Activated T-helper 2 cell treated with anti-CD3 and anti-CD28 coated beads, Interferon-gamma antibody, Interleukin-2, Interleukin-4, amounts not matched to agents 10 μg/mL and 5 μg/mL and 100 μg/mL, durations not matched to agents 14 hours and 24 hours and 36 hours (primary cell): ENCODE measurements at regions not wholly inside any gene's neighbourhood (a gene's known extent, or its start where the extent isn't known, plus 50 kb on each side); places are given as distances from the start of the nearest gene placed in this dataset.

ENCODE experiments used
- DNase-seq: peaks from one replicate; pipeline ENCODE4 v3.0.0; 2021; ENCODE audit warnings: low spot score
- H3K27ac Mint-ChIP-seq: one replicate; pipeline ENCODE4 v1.8.0; 2021; ENCODE audit warnings: mixed read lengths
- H3K27me3 Mint-ChIP-seq: one replicate; pipeline ENCODE4 v1.8.0; 2021; ENCODE audit warnings: low read depth, mixed read lengths
- H3K36me3 Mint-ChIP-seq: one replicate; pipeline ENCODE4 v1.8.0; 2021; ENCODE audit warnings: low read depth, mixed read lengths
- H3K4me1 Mint-ChIP-seq: one replicate; pipeline ENCODE4 v1.8.0; 2021; ENCODE audit warnings: low read depth, mixed read lengths
- H3K4me3 Mint-ChIP-seq: one replicate; pipeline ENCODE4 v1.8.0; 2021; ENCODE audit warnings: low read depth, mild to moderate bottlenecking, moderate library complexity, mixed read lengths
- H3K9me3 Mint-ChIP-seq: one replicate; pipeline ENCODE4 v1.8.0; 2021; ENCODE audit warnings: mixed read lengths
- intact Hi-C: fragments of 100-400 bp; cut with micrococcal nuclease; formaldehyde crosslinking; loops from one replicate; pipeline ENCODE4 v1.15.1; 2023

- intact Hi-C loops = no loop called here
- no peak overlapping the region for H3K27ac Mint-ChIP-seq
These were observed 86.9 kb downstream of the FGF9 start for GRCh38 chr13:21757763-21758162.

GRCh38 chr13:21758441-21758840 lies 87.6 kb downstream of the FGF9 start:
- no peaks in the 10 kb centered on the region for H3K36me3 Mint-ChIP-seq
- H3K4me1 Mint-ChIP-seq = no peaks in the 10 kb centered on the region
- H3K27me3 Mint-ChIP-seq = no peaks in the 10 kb centered on the region
- H3K9me3 Mint-ChIP-seq = no peaks in the 10 kb centered on the region
- intact Hi-C loops = no loop called here
- no peak for DNase-seq
- no peak overlapping the region for H3K4me3 Mint-ChIP-seq
- H3K27ac Mint-ChIP-seq = no peak overlapping the region

More at GRCh38 chr13:21757763-21758162, 86.9 kb downstream of the FGF9 start:
- Mint-ChIP-seq H3K9me3 (no peaks in the 10 kb centered on the region), H3K36me3 (no peaks in the 10 kb centered on the region), H3K4me1 (no peaks in the 10 kb centered on the region), H3K27me3 (no peaks in the 10 kb centered on the region), H3K4me3 (no peak overlapping the region)
- no peak for DNase-seq

- Mint-ChIP-seq H3K9me3 (no peaks in the 10 kb centered on the region), H3K27me3 (no peaks in the 10 kb centered on the region), H3K27ac (no peak overlapping the region), H3K4me1 (no peaks in the 10 kb centered on the region), H3K36me3 (no peaks in the 10 kb centered on the region), H3K4me3 (no peak overlapping the region)
- DNase-seq = no peak
- intact Hi-C loops = no loop called here
These were observed 88.6 kb downstream of the FGF9 start for GRCh38 chr13:21759463-21759862.

- no peak for DNase-seq
- Mint-ChIP-seq H3K9me3 (no peaks in the 10 kb centered on the region), H3K36me3 (no peaks in the 10 kb centered on the region), H3K4me1 (no peaks in the 10 kb centered on the region), H3K27me3 (no peaks in the 10 kb centered on the region), H3K27ac (no peak overlapping the region), H3K4me3 (no peak overlapping the region)
- intact Hi-C loops = no loop called here
These were observed 89.0 kb downstream of the FGF9 start for GRCh38 chr13:21759911-21760310.

GRCh38 chr13:21761770-21762169 lies 90.9 kb downstream of the FGF9 start:
- Mint-ChIP-seq H3K9me3 (no peaks in the 10 kb centered on the region), H3K4me3 (no peak overlapping the region), H3K4me1 (no peaks in the 10 kb centered on the region), H3K36me3 (no peaks in the 10 kb centered on the region), H3K27me3 (no peaks in the 10 kb centered on the region), H3K27ac (no peak overlapping the region)
- intact Hi-C loops = no loop called here
- no peak for DNase-seq

GRCh38 chr13:21762512-21762911 lies 91.6 kb downstream of the FGF9 start:
- Mint-ChIP-seq H3K27me3 (no peaks in the 10 kb centered on the region), H3K27ac (no peak overlapping the region), H3K4me3 (no peak overlapping the region), H3K4me1 (no peaks in the 10 kb centered on the region), H3K9me3 (no peaks in the 10 kb centered on the region), H3K36me3 (no peaks in the 10 kb centered on the region)
- intact Hi-C loops = no loop called here
- no peak for DNase-seq

- Mint-ChIP-seq H3K4me3 (no peak overlapping the region), H3K27ac (no peak overlapping the region), H3K27me3 (no peaks in the 10 kb centered on the region), H3K4me1 (no peaks in the 10 kb centered on the region), H3K9me3 (peaks cover 5% of the 10 kb centered on the region), H3K36me3 (no peaks in the 10 kb centered on the region)
- intact Hi-C loops = no loop called here
- DNase-seq = no peak
These were observed 96.2 kb downstream of the FGF9 start for GRCh38 chr13:21767032-21767431.

GRCh38 chr13:21771075-21771474 lies 100.2 kb downstream of the FGF9 start:
- Mint-ChIP-seq H3K36me3 (no peaks in the 10 kb centered on the region), H3K27ac (no peak overlapping the region), H3K27me3 (no peaks in the 10 kb centered on the region), H3K4me3 (no peak overlapping the region), H3K9me3 (peaks cover 5% of the 10 kb centered on the region), H3K4me1 (no peaks in the 10 kb centered on the region)
- DNase-seq = no peak
- intact Hi-C loops = no loop called here

GRCh38 chr13:21777166-21777565 lies 106.3 kb downstream of the FGF9 start:
- no peak overlapping the region for H3K27ac Mint-ChIP-seq
- H3K4me1 Mint-ChIP-seq = no peaks in the 10 kb centered on the region
- no peaks in the 10 kb centered on the region for H3K27me3 Mint-ChIP-seq
- DNase-seq = no peak
- intact Hi-C loops = no loop called here
- H3K4me3 Mint-ChIP-seq = no peak overlapping the region
- H3K9me3 Mint-ChIP-seq = peaks cover 5% of the 10 kb centered on the region
- no peaks in the 10 kb centered on the region for H3K36me3 Mint-ChIP-seq

GRCh38 chr13:21777813-21778212 lies 106.9 kb downstream of the FGF9 start:
- intact Hi-C loops = no loop called here
- no peak for DNase-seq
- H3K9me3 Mint-ChIP-seq = peaks cover 5% of the 10 kb centered on the region
- H3K4me1 Mint-ChIP-seq = no peaks in the 10 kb centered on the region
- no peaks in the 10 kb centered on the region for H3K27me3 Mint-ChIP-seq
- no peak overlapping the region for H3K4me3 Mint-ChIP-seq
- H3K27ac Mint-ChIP-seq = no peak overlapping the region
- no peaks in the 10 kb centered on the region for H3K36me3 Mint-ChIP-seq

GRCh38 chr13:21782736-21783135 lies 111.9 kb downstream of the FGF9 start:
- H3K27ac Mint-ChIP-seq = no peak overlapping the region
- no peaks in the 10 kb centered on the region for H3K27me3 Mint-ChIP-seq
- no peaks in the 10 kb centered on the region for H3K4me1 Mint-ChIP-seq
- H3K36me3 Mint-ChIP-seq = no peaks in the 10 kb centered on the region
- DNase-seq = no peak
- no peak overlapping the region for H3K4me3 Mint-ChIP-seq
- intact Hi-C loops = no loop called here
- H3K9me3 Mint-ChIP-seq = peaks cover 5% of the 10 kb centered on the region

- Mint-ChIP-seq H3K27ac (no peak overlapping the region), H3K4me1 (no peaks in the 10 kb centered on the region), H3K36me3 (no peaks in the 10 kb centered on the region), H3K4me3 (no peak overlapping the region), H3K27me3 (no peaks in the 10 kb centered on the region), H3K9me3 (no peaks in the 10 kb centered on the region)
- DNase-seq = no peak
- intact Hi-C loops = no loop called here
These were observed 115.1 kb downstream of the FGF9 start for GRCh38 chr13:21785990-21786389.

GRCh38 chr13:21796066-21796465 lies 125.2 kb downstream of the FGF9 start:
- no peaks in the 10 kb centered on the region for H3K27me3 Mint-ChIP-seq
- H3K9me3 Mint-ChIP-seq = no peaks in the 10 kb centered on the region
- no peak overlapping the region for H3K4me3 Mint-ChIP-seq
- H3K27ac Mint-ChIP-seq = no peak overlapping the region
- no peaks in the 10 kb centered on the region for H3K36me3 Mint-ChIP-seq
- no peak for DNase-seq
- no peaks in the 10 kb centered on the region for H3K4me1 Mint-ChIP-seq
- intact Hi-C loops = no loop called here

GRCh38 chr13:21796775-21797514 lies 126.1 kb downstream of the FGF9 start:
- Mint-ChIP-seq H3K27me3 (no peaks in the 10 kb centered on the region), H3K4me3 (no peak overlapping the region), H3K4me1 (no peaks in the 10 kb centered on the region), H3K36me3 (no peaks in the 10 kb centered on the region), H3K9me3 (no peaks in the 10 kb centered on the region), H3K27ac (no peak overlapping the region)
- intact Hi-C loops = no loop called here
- no peak for DNase-seq
